HEK293 (cell line): ENCODE measurements at regions not wholly inside any gene's neighbourhood (a gene's known extent, or its start where the extent isn't known, plus 50 kb on each side); places are given as distances from the start of the nearest gene placed in this dataset.

Experiments
- CTCF ChIA-PET: fragments of 350-600 bp; formaldehyde crosslinking; extraction: SDS; loops from one replicate; lab custom pipeline; 2021; ENCODE audit warnings: antibody characterized with exemption; lab: Yijun Ruan, JAX
- POLR2A ChIA-PET: fragments of 300-600 bp; formaldehyde crosslinking; extraction: SDS; loops from one replicate; lab custom pipeline; 2020; ENCODE audit warnings: antibody characterized with exemption, inconsistent platforms; lab: Yijun Ruan, JAX
- H3K27ac ChIP-seq: fragments of 200-500 bp; sonication (Bioruptor generic); 2 replicates; pipeline ENCODE4 v1.5.1; 2014; ENCODE audit warnings: low read depth, low read length, control low read depth, inconsistent platforms; ENCODE audit errors: extremely low read depth
- H3K36me3 ChIP-seq, 2 experiments: fragments of 200-500 bp in 1 of 2; sonication (Bioruptor generic) in 1 of 2; 1 replicate in 1 of 2; 2 replicates in 1 of 2; pipeline ENCODE4 v1.5.1; 2014 to 2017; ENCODE audit warnings: inconsistent platforms in 2 of 2, low read length in 2 of 2; ENCODE audit not compliant: control insufficient read depth in 2 of 2, insufficient read depth in 1 of 2
- H3K4me1 ChIP-seq: fragments of 200-500 bp; sonication (Bioruptor generic); 2 replicates; pipeline ENCODE4 v1.5.1; 2014; ENCODE audit warnings: mild to moderate bottlenecking, low read length, inconsistent platforms; ENCODE audit not compliant: control insufficient read depth, insufficient read depth
- H3K4me3 ChIP-seq: 2 replicates; pipeline ENCODE4 v1.5.1; 2011; ENCODE audit warnings: low read depth, mild to moderate bottlenecking, control low read depth, low read length, moderate library complexity
- H3K9me3 ChIP-seq: fragments of 200-500 bp; sonication (Bioruptor generic); 2 replicates; pipeline ENCODE4 v1.5.1; 2014; ENCODE audit warnings: low read depth, low read length, inconsistent platforms; ENCODE audit not compliant: control insufficient read depth, insufficient read depth
- AEBP2 ChIP-seq: fragments of 450-650 bp; formaldehyde crosslinking; IDR thresholded peaks from 2 replicates; pipeline ENCODE4 v1.5.1; 2016; ENCODE audit warnings: missing biosample characterization, missing genetic modification characterization, borderline replicate concordance
- CTCF ChIP-seq: fragments of 450-650 bp; formaldehyde crosslinking; IDR thresholded peaks from 2 replicates; pipeline ENCODE4 v1.5.1; 2016; ENCODE audit warnings: missing biosample characterization, missing genetic modification characterization
- EGR2 ChIP-seq: fragments of 450-650 bp; formaldehyde crosslinking; IDR thresholded peaks from 2 replicates; pipeline ENCODE4 v1.5.1; 2016; ENCODE audit warnings: low read depth, missing biosample characterization, missing genetic modification characterization
- GLI2 ChIP-seq: fragments of 450-650 bp; formaldehyde crosslinking; IDR thresholded peaks from 2 replicates; pipeline ENCODE4; 2017; ENCODE audit warnings: missing biosample characterization, missing genetic modification characterization, low read depth, borderline replicate concordance
- GLIS1 ChIP-seq: fragments of 450-650 bp; formaldehyde crosslinking; IDR thresholded peaks from 2 replicates; pipeline ENCODE4 v1.5.1; 2016; ENCODE audit warnings: missing biosample characterization, missing genetic modification characterization
- HIC1 ChIP-seq: fragments of 450-650 bp; formaldehyde crosslinking; IDR thresholded peaks from 2 replicates; pipeline ENCODE4 v1.5.1; 2016; ENCODE audit warnings: missing biosample characterization, missing genetic modification characterization
- HOXC10 ChIP-seq: sonication (generic); formaldehyde crosslinking; IDR thresholded peaks from 2 replicates; pipeline ENCODE4 v1.8.1; 2023; ENCODE audit warnings: mild to moderate bottlenecking, missing genetic modification reagents
- KLF8 ChIP-seq: fragments of 450-650 bp; formaldehyde crosslinking; IDR thresholded peaks from 2 replicates; pipeline ENCODE4 v1.5.1; 2016; ENCODE audit warnings: missing biosample characterization, missing genetic modification characterization
- OSR2 ChIP-seq: fragments of 450-650 bp; formaldehyde crosslinking; IDR thresholded peaks from 2 replicates; pipeline ENCODE4 v1.5.1; 2016; ENCODE audit warnings: missing biosample characterization, missing genetic modification characterization
- PATZ1 ChIP-seq: fragments of 450-650 bp; formaldehyde crosslinking; IDR thresholded peaks from 2 replicates; pipeline ENCODE4 v1.5.1; 2016; ENCODE audit warnings: missing biosample characterization, missing genetic modification characterization
- RBAK ChIP-seq: fragments of 450-650 bp; formaldehyde crosslinking; IDR thresholded peaks from 2 replicates; pipeline ENCODE4 v1.5.1; 2016; ENCODE audit warnings: missing biosample characterization, missing genetic modification characterization
- SP2 ChIP-seq: fragments of 450-650 bp; formaldehyde crosslinking; IDR thresholded peaks from 2 replicates; pipeline ENCODE4 v1.5.1; 2016; ENCODE audit warnings: missing biosample characterization, missing genetic modification characterization
- ZBTB21 ChIP-seq: fragments of 450-650 bp; formaldehyde crosslinking; IDR thresholded peaks from 2 replicates; pipeline ENCODE4 v1.5.1; 2017; ENCODE audit warnings: missing biosample characterization, missing genetic modification characterization
- ZFHX2 ChIP-seq: fragments of 450-650 bp; formaldehyde crosslinking; conservative IDR thresholded peaks from 2 replicates; pipeline ENCODE4 v1.5.1; 2016; ENCODE audit warnings: missing biosample characterization, missing genetic modification characterization
- ZNF157 ChIP-seq: fragments of 450-650 bp; formaldehyde crosslinking; IDR thresholded peaks from 2 replicates; pipeline ENCODE4 v1.5.1; 2016; ENCODE audit warnings: missing biosample characterization, missing genetic modification characterization
- ZNF175 ChIP-seq: fragments of 450-650 bp; formaldehyde crosslinking; IDR thresholded peaks from 2 replicates; pipeline ENCODE4 v1.5.1; 2016; ENCODE audit warnings: missing biosample characterization, missing genetic modification characterization
- ZNF211 ChIP-seq: fragments of 450-650 bp; formaldehyde crosslinking; IDR thresholded peaks from 2 replicates; pipeline ENCODE4 v1.5.1; 2016; ENCODE audit warnings: low read depth, missing biosample characterization, missing genetic modification characterization
- ZNF223 ChIP-seq: fragments of 450-650 bp; formaldehyde crosslinking; IDR thresholded peaks from 2 replicates; pipeline ENCODE4 v1.5.1; 2016; ENCODE audit warnings: missing biosample characterization, missing genetic modification characterization
- ZNF274 ChIP-seq, 2 experiments: fragments of 200-500 bp in 1 of 2; fragments of 450-650 bp in 1 of 2; sonication (Bioruptor generic) in 1 of 2; formaldehyde crosslinking in 1 of 2; IDR thresholded peaks; 2 replicates each; pipeline versions ENCODE4 v1.5.1 to v1.6.1; 2014 to 2016; ENCODE audit warnings: borderline replicate concordance in 1 of 2, inconsistent platforms in 1 of 2, low read length in 1 of 2, missing biosample characterization in 1 of 2, missing genetic modification characterization in 1 of 2
- ZNF324 ChIP-seq: fragments of 450-650 bp; formaldehyde crosslinking; IDR thresholded peaks from 2 replicates; pipeline ENCODE4 v1.5.1; 2016; ENCODE audit warnings: missing biosample characterization, missing genetic modification characterization
- ZNF366 ChIP-seq: fragments of 450-650 bp; formaldehyde crosslinking; conservative IDR thresholded peaks from 2 replicates; pipeline ENCODE4 v1.5.1; 2016; ENCODE audit warnings: missing biosample characterization, missing genetic modification characterization
- ZNF501 ChIP-seq: fragments of 450-650 bp; formaldehyde crosslinking; IDR thresholded peaks from 2 replicates; pipeline ENCODE4 v1.5.1; 2016; ENCODE audit warnings: missing biosample characterization, missing genetic modification characterization
- ZNF596 ChIP-seq: fragments of 450-650 bp; IDR thresholded peaks from 2 replicates; pipeline ENCODE4 v1.5.0; 2018; ENCODE audit warnings: missing biosample characterization, mild to moderate bottlenecking, missing genetic modification characterization, moderate library complexity
- ZNF664 ChIP-seq: fragments of 450-650 bp; formaldehyde crosslinking; IDR thresholded peaks from 2 replicates; pipeline ENCODE4 v1.5.1; 2016; ENCODE audit warnings: missing biosample characterization, missing genetic modification characterization
- ZXDB ChIP-seq: fragments of 450-650 bp; formaldehyde crosslinking; IDR thresholded peaks from 2 replicates; pipeline ENCODE4 v1.5.1; 2016; ENCODE audit warnings: missing biosample characterization, missing genetic modification characterization

GRCh38 chr7:13109201-13109600, 421.8 kb downstream of the ARL4A start:
- TF ChIP-seq ZNF274 (IDR thresholded peaks at IDR 0.05; ENCODE audit: low read length) (no peak), ZNF274 (tag by site-specific recombination; IDR thresholded peaks at IDR 0.05; ENCODE audit: borderline replicate concordance) (no peak), EGR2 (tag by site-specific recombination) (no peak), ZNF324 (tag by site-specific recombination) (no peak), ZBTB21 (no peak), GLIS1 (no peak), PATZ1 (tag by site-specific recombination) (no peak), ZNF175 (no peak)
- TF ChIP-seq, all 188 proteins: peak for 0
- Histone ChIP-seq H3K36me3 (no peaks in the 10 kb centered on the region), H3K27ac (no peak overlapping the region), H3K9me3 (no peaks in the 10 kb centered on the region), H3K4me3 (no peak overlapping the region), H3K4me1 (no peaks in the 10 kb centered on the region)
- ChIA-PET POLR2A (no interaction called here), CTCF (interaction anchor here (0.6 kb wide), 1 partner anchor 447 kb away, joined by 3 read pairs; no protein-coding TSS in a partner anchor)

- CTCF ChIA-PET, result interaction anchor here (0.7 kb wide), 1 partner anchor 47 kb away, joined by 4 read pairs; no protein-coding TSS in a partner anchor
- no peaks in the 10 kb centered on the region for H3K4me1 ChIP-seq
- H3K4me3 ChIP-seq, result no peak overlapping the region
- H3K36me3 ChIP-seq, result no peaks in the 10 kb centered on the region
- no peak for TF ChIP-seq CTCF (tag by site-specific recombination)
- TF ChIP-seq ZNF223 (tag by site-specific recombination), result no peak
- no peak for TF ChIP-seq ZXDB (tag by site-specific recombination)
- TF ChIP-seq HOXC10 (CRISPR knock-in tag), result no peak
- no peak for TF ChIP-seq ZFHX2 (tag by site-specific recombination)
- no peak for TF ChIP-seq ZNF664 (tag by site-specific recombination)
- POLR2A ChIA-PET, result no interaction called here
- H3K9me3 ChIP-seq, result no peaks in the 10 kb centered on the region
- H3K27ac ChIP-seq, result no peak overlapping the region
Observed at GRCh38 chr7:13110107-13110506, 422.7 kb downstream of the ARL4A start.

- Histone ChIP-seq H3K9me3 (no peaks in the 10 kb centered on the region), H3K4me3 (no peak overlapping the region), H3K4me1 (no peaks in the 10 kb centered on the region), H3K36me3 (no peaks in the 10 kb centered on the region), H3K27ac (no peak overlapping the region)
- ChIA-PET POLR2A (no interaction called here), CTCF (no interaction called here)
- no peak for TF ChIP-seq ZNF501 (tag by site-specific recombination)
- no peak for TF ChIP-seq ZNF596 (tag by site-specific recombination)
- TF ChIP-seq KLF8 (tag by site-specific recombination), result no peak
- no peak for TF ChIP-seq RBAK (tag by site-specific recombination)
- TF ChIP-seq ZNF157, result no peak
- no peak for TF ChIP-seq OSR2 (tag by site-specific recombination)
- no peak for TF ChIP-seq GLI2 (tag by site-specific recombination)
- no peak for TF ChIP-seq ZNF211 (tag by site-specific recombination)
- TF ChIP-seq HIC1, result no peak
- TF ChIP-seq SP2, result no peak
- TF ChIP-seq ZNF664 (tag by site-specific recombination), result no peak
- no peak for TF ChIP-seq AEBP2
- TF ChIP-seq ZNF366, result no peak
Observed at GRCh38 chr7:13111230-13111629, 423.8 kb downstream of the ARL4A start.
